PC-9 (cell line): ENCODE measurements at regions not wholly inside any gene's neighbourhood (a gene's known extent, or its start where the extent isn't known, plus 50 kb on each side); places are given as distances from the start of the nearest gene placed in this dataset.

Source experiments
- EZH2 ChIP-seq: fragments of 200-600 bp; sonication (generic); IDR thresholded peaks from 2 replicates; pipeline ENCODE4 v1.8.0; 2017; ENCODE audit warnings: antibody characterized with exemption, low read depth
- TF ChIP-seq, protein P1 (sequence below): fragments of 200-600 bp; sonication (generic); conservative IDR thresholded peaks from 2 replicates; pipeline ENCODE4 v1.6.1; 2017; ENCODE audit warnings: mixed run types, antibody characterized with exemption, mild to moderate bottlenecking, moderate library complexity

DNA sequence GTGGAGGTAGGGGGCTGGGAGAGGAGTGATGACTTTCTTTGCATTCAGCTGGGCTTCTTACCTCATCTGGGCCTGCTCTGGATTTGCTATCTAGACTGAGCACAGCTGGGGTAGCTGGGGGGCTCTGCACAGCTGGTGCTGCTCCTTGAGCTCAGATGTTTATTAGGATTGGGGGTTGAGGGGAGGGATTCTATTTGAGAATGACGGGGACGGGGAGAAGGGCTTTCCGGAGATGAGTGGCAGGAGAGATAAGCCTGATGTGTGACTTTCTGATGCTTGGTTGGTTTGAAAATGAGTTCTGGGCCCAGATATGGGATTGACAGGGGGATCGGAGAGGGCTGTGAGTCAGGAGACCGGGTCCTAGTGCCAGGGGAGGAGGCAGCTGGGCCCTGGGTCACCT is 146.1 kb upstream of the CSF3R start:
- TF ChIP-seq, protein P1, sequence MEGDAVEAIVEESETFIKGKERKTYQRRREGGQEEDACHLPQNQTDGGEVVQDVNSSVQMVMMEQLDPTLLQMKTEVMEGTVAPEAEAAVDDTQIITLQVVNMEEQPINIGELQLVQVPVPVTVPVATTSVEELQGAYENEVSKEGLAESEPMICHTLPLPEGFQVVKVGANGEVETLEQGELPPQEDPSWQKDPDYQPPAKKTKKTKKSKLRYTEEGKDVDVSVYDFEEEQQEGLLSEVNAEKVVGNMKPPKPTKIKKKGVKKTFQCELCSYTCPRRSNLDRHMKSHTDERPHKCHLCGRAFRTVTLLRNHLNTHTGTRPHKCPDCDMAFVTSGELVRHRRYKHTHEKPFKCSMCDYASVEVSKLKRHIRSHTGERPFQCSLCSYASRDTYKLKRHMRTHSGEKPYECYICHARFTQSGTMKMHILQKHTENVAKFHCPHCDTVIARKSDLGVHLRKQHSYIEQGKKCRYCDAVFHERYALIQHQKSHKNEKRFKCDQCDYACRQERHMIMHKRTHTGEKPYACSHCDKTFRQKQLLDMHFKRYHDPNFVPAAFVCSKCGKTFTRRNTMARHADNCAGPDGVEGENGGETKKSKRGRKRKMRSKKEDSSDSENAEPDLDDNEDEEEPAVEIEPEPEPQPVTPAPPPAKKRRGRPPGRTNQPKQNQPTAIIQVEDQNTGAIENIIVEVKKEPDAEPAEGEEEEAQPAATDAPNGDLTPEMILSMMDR: no peak
- no peak for TF ChIP-seq EZH2
